Astrocyte of the hippocampus (primary cell): ENCODE measurements at regions not wholly inside any gene's neighbourhood (a gene's known extent, or its start where the extent isn't known, plus 50 kb on each side); places are given as distances from the start of the nearest gene placed in this dataset.

Experiments
- DNase-seq: peaks from one replicate; pipeline ENCODE4 v3.0.0; 2011; ENCODE audit warnings: low read depth, low spot score

DNA sequence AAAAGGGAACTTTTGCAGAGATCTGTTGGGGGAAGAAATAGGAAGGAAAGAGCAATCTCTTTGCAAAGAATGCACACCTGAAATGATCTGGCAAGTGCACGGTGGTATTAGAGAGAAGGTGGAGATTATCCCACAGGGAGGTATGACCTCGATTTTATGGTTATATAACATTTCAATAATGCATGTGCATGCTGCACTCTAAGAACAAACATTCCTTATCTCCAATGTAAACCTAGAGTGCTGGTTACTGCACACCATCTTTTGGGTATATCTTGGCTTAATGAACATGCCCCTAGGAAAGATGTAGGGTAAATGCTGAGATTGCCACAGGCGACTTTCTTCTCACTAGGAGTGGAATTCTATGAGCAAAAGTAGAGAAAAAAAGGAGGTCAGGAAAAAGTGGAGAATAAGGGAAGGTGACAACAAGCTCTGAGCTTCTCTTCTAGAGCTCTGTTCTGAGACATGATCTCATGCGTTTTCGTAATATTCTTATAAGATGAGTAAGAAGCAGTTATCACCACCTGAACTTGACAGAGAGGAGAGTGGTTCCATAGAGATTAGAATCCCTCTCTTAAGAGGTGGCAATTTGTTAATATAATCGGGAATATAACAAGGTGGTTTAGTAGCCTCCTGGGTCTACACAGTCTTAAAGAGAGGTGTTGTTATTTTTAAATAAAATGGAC lies 117.5 kb upstream of the TMC3 start:
- DNase-seq, result no peak

GRCh38 chr15:81485806-81486205 lies 111.8 kb upstream of the TMC3 start:
- DNase-seq, result no peak

DNA sequence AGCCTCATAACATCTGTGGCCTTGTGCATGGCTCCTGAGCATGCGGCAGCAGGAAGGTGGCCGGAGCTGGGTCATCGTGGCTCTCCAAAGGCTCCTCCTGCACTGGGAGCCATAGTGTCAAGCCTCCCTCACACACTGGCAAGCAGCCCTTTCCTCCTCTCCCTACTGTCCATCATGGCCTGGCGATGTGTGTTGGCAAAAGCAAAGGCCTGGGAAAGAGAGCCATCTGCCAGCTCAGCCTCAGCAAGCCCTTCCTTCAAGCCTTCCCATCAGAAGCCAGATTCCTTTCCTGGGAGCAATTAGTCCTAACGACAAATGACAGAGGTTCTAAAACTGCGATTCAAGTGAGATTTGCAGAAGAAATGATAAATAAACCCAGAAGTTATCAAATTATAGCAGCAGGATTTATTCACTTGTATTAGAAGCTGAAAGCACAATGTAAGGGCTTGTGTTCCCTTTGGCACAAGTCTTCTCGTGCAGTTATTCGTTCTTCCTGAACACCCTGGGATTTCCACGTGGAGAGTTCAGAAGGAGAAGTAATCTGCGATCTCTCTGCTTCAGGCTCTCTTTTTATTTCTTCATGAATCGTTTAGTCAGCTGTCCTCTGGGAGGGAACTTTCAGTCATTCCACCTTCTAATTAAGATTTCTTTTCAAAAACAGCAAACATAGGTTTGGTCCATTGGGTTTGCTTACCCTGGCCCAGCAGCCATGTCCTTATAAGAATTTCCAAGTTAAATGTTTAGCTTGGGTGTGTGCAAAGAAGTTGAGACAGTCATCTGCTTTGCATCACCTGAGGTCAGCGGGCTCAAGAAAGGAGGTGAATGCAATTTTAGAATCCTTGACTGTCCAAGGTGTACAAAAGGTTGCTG lies 110.3 kb upstream of the TMC3 start:
- no peak for DNase-seq

- DNase-seq, result no peak
These were observed 109.5 kb upstream of the TMC3 start for GRCh38 chr15:81483496-81483895.

GRCh38 chr15:81481346-81481745 lies 107.3 kb upstream of the TMC3 start:
- no peak for DNase-seq

GRCh38 chr15:81480645-81481053 lies 106.6 kb upstream of the TMC3 start:
- DNase-seq, result peak; percentile 77

- no peak for DNase-seq
These were observed 104.3 kb upstream of the TMC3 start for GRCh38 chr15:81478354-81478753.

DNA sequence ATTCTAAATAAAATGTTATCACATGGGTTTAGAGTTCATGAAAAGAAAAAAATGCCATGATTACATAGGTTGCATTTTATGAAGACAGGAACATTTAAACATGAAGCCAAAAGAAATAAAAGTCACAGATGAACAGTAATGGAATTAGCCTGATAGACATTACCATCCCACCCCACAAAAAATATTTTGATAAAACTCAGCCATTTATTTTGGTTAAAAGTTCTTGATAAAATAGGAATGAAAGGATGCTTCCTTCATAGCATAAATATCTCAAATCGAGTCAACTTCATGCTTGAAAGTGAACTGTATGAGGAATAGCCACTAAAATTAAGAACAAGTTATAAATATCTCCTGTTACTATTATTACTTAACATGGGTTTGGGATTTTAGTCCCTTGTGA lies 101.9 kb upstream of the TMC3 start:
- no peak for DNase-seq

- DNase-seq, result peak; percentile 9
These were observed 101.5 kb upstream of the TMC3 start for GRCh38 chr15:81475471-81475870.

DNA sequence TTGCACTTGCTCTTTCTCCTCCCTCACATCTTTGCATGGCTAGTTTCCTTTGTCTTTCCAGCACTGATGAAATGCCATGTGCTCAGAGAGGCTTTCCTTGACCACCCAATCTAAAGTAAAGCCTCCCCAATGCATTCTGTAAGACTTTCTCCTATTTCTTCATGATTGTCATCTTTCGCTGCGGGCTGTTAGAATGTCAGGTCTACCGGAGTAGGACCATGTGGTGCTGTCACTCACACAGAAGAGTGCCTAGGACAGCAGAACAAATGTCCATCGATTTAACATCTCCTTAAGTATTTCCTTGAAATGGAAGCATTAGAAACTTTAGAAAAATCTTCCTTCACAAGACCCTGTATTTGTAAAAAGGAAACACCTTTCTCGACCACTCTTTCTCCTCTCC lies 99.9 kb upstream of the TMC3 start:
- no peak for DNase-seq

DNA sequence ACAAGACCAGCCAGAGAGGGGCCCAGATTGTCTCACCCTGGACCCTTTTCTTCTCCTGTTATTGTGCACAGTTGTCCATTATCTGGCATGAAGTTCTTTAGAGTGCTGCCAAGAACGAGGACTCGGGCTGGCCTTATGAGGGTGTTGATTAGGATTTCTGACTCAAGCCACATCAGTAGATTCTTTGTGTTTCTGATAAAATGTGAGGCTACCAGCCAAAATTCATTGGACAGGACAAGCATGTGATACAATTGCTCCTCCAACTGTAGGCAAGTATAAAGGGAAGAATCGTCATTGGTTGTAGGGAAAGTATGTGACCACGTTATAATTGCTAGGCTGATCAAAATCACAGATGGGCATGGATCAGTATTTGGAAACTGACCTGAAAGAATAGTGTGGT lies 99.2 kb upstream of the TMC3 start:
- DNase-seq, result peak; percentile 9

DNA sequence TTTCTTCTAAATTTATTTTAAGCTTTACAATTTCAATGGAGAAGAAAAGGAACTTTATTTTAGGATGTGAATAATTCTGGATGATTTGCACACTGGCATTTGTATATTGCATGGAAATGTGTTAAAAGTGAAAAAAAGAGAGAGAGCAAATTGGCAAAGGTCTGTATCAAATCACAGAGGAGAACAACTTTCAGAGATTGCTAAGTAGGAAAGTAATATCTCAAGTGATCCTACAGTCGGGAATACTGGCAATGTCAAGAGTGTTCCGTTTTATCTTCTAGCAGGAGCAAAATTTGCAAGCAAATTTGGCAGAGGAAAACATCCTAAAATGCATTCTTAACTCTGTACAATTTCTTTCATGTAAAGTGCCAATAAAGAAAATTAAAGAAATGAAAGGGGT lies 97.1 kb upstream of the TMC3 start:
- no peak for DNase-seq

DNA sequence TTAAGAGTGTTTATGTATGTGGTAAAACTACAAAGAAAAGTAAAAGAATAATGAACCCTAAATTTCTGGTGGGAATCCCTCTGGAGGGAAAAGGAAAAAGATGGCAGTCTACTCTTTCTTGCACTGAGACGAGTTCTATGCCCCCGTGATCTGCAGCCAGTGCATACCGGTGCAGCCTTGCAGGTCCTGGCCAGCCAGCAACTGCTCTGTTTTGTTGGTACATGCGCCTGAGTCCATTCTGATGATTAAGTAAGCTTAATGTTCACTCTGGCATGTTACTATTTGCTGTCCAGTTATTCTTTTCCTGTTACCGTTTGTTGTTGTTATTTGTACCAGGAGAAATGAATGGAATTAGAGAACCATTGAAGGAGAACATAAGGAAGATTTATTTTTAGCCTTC lies 95.1 kb upstream of the TMC3 start:
- no peak for DNase-seq

GRCh38 chr15:81466741-81467140 lies 92.7 kb upstream of the TMC3 start:
- DNase-seq, result no peak

DNA sequence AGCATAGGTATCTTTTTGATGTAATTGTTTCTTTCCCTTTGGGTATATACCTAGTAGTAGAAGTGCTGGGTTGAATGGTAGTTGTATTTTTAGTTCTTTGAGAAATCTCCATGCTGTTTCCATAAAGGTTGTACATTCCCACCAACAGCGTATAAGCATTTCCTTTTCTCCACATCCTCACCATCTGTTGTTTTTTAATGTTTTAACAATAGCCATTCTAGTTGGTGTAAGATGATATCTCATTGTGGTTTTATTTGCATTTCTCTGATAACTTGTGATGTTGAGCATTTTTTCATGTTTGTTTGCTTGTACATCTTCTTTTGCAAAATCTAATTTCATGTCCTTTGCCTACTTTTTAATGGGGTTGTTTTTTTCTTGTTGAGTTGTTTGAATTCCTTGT lies 80.0 kb upstream of the TMC3 start:
- no peak for DNase-seq

- no peak for DNase-seq
These were observed 76.7 kb upstream of the TMC3 start for GRCh38 chr15:81450721-81451120.

DNA sequence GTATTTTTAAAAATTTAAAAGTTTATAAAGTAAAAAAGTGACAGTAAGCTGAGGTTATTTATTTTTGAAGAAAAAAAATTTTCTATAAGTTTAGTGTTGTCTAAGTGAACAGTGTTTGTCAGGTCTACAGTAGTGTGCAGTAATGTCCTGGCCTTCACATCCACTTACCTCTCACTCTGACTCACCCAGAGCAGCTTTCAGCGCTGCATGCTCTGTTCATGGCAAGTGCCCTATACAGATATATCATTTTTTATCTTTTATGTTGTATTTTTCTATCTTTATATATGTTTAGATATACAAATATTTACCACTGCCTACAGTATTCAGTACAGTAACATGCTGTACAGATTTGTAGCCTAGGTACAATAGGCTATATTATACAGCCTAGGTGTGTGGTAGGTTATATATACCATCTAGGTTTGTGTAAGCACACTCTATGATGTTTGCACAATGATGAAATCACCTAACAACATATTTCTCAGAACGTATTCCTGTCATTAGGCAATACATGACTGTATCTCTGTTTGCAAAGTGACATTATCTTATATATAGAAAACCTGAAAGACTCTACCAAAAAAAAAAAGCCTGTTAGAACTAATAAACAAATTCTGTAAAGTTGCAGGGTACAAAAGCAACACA lies 75.9 kb upstream of the TMC3 start:
- DNase-seq, result no peak

DNA sequence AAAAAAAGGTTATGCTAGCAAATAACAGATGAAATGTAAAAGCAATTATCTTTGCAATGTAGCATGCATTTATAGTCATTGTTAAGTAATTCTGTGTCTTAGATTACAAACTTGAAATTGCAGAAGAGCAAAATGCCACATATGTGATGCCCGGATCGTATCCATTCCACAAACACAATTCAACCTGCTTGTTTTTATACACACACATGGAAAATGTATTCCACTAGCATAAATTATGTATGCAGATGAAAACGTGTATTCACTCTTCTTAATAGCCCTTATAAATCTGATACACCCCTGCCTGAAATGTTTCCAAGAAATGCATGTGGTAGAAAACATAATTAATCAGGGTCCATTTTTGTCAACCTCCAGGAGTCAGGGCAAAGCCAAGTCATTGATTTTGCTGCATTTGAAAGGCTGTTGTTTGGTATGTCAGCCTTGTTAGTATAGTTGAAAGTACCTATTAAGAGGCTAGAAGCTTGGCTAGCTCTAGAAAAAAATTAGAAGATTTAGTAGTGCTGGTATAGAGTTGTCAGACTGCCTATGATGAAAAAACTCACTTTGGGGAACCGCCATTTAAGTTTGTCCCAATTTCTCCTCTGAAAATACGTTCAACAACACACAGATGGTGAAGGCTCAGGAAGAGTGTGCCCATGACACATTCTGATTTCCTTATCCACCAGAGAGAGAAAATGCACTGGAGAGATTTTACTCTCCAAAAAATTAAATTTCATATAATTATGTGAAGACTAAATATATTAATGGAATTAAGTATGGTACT lies 69.2 kb upstream of the TMC3 start:
- DNase-seq, result no peak

DNA sequence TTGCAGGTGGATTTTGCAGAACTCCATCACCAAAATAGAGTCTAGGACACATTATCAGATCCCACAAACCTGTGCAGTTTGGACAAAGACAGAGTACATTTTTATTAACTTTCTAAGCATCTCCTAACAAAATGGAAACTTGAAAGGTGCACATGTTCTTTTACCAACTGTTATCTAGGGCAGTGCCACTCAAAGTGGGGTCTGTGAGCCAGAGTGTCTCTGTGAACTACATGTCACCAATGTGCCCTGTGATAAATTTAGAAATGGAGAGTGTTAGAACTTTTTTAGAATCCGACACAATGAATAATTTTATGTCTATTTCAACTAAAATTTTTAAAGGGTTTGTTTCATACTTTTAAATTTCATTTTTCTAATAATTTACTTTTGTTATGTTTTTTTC lies 68.4 kb upstream of the TMC3 start:
- no peak for DNase-seq

GRCh38 chr15:81434851-81435250 lies 60.8 kb upstream of the TMC3 start:
- DNase-seq, result no peak

- DNase-seq, result no peak
These were observed 59.4 kb upstream of the TMC3 start for GRCh38 chr15:81433462-81433861.

GRCh38 chr15:81432179-81432578 lies 58.2 kb upstream of the TMC3 start:
- no peak for DNase-seq
